SU-DHL-6 (cell line): ENCODE measurements at regions not wholly inside any gene's neighbourhood (a gene's known extent, or its start where the extent isn't known, plus 50 kb on each side); places are given as distances from the start of the nearest gene placed in this dataset.

ENCODE experiments used
- H2AFZ ChIP-seq: fragments of 200-600 bp; sonication (generic); 2 replicates; pipeline ENCODE4 v1.6.1; 2014; ENCODE audit warnings: low read depth, mild to moderate bottlenecking, moderate library complexity, mixed read lengths, antibody characterized with exemption, low read length; ENCODE audit not compliant: severe bottlenecking
- H3F3A ChIP-seq: fragments of 200-600 bp; shearing (Covaris generic); 2 replicates; pipeline ENCODE4 v1.6.0; 2016; ENCODE audit warnings: antibody characterized with exemption, mild to moderate bottlenecking; ENCODE audit not compliant: insufficient read depth
- H3K27ac ChIP-seq: fragments of 200-600 bp; sonication (generic); 2 replicates; pipeline ENCODE4 v1.5.1; 2016; ENCODE audit warnings: low read depth, mild to moderate bottlenecking, low read length, moderate library complexity, mixed read lengths
- H3K27me3 ChIP-seq: fragments of 200-600 bp; sonication (generic), shearing (Covaris generic); 2 replicates; pipeline ENCODE4 v1.6.0; 2014; ENCODE audit warnings: mild to moderate bottlenecking, low read length
- H3K36me3 ChIP-seq: fragments of 200-600 bp; sonication (generic); 2 replicates; pipeline ENCODE4 v1.6.1; 2014; ENCODE audit warnings: mild to moderate bottlenecking, low read length, mixed read lengths
- H3K4me2 ChIP-seq: fragments of 300-600, 200-600 bp; shearing (Covaris generic), sonication (generic); 2 replicates; pipeline ENCODE4 v1.6.0; 2014; ENCODE audit warnings: low read length, low read depth, mild to moderate bottlenecking; ENCODE audit not compliant: poor library complexity, severe bottlenecking
- H3K4me3 ChIP-seq: fragments of 200-600 bp; sonication (generic); 2 replicates; pipeline ENCODE4 v1.5.1; 2014; ENCODE audit warnings: antibody characterized with exemption, low read length, mild to moderate bottlenecking, mixed read lengths; ENCODE audit not compliant: insufficient read depth, poor library complexity, severe bottlenecking
- H3K79me2 ChIP-seq: fragments of 200-600 bp; sonication (generic); 2 replicates; pipeline ENCODE4 v1.6.1; 2014; ENCODE audit warnings: mild to moderate bottlenecking, low read length, moderate library complexity; ENCODE audit not compliant: insufficient read depth
- H3K9ac ChIP-seq: fragments of 200-600 bp; sonication (generic); 2 replicates; pipeline ENCODE4 v1.7.0; 2014; ENCODE audit warnings: mild to moderate bottlenecking, low read length
- H3K9me2 ChIP-seq: fragments of 200-600 bp; sonication (generic); replicated peaks from 2 replicates; pipeline ENCODE4 v1.6.1; 2014; ENCODE audit warnings: low read length; ENCODE audit not compliant: insufficient read depth
- H3K9me3 ChIP-seq: fragments of 200-600 bp; sonication (generic); 2 replicates; pipeline ENCODE4 v1.6.1; 2014; ENCODE audit warnings: low read length, mixed read lengths; ENCODE audit not compliant: insufficient read depth
- H4K20me1 ChIP-seq: fragments of 200-600 bp; sonication (generic); 2 replicates; pipeline ENCODE4 v1.6.1; 2014; ENCODE audit warnings: low read depth, mild to moderate bottlenecking, antibody characterized with exemption, low read length, moderate library complexity, mixed read lengths
- EZH2phosphoT487 ChIP-seq: fragments of 200-600 bp; sonication (generic), shearing (Covaris generic); conservative IDR thresholded peaks from 2 replicates; pipeline ENCODE4 v1.6.1; 2018; ENCODE audit warnings: mild to moderate bottlenecking, antibody characterized with exemption, low read length, moderate library complexity, mixed read lengths
- TF ChIP-seq, protein P1 (sequence below): fragments of 200-600 bp; sonication (generic); IDR thresholded peaks from one replicate; pipeline ENCODE4 v1.5.1; 2017; ENCODE audit warnings: antibody characterized with exemption, mild to moderate bottlenecking, low read length, moderate library complexity; ENCODE audit not compliant: insufficient read depth, poor library complexity, severe bottlenecking

DNA sequence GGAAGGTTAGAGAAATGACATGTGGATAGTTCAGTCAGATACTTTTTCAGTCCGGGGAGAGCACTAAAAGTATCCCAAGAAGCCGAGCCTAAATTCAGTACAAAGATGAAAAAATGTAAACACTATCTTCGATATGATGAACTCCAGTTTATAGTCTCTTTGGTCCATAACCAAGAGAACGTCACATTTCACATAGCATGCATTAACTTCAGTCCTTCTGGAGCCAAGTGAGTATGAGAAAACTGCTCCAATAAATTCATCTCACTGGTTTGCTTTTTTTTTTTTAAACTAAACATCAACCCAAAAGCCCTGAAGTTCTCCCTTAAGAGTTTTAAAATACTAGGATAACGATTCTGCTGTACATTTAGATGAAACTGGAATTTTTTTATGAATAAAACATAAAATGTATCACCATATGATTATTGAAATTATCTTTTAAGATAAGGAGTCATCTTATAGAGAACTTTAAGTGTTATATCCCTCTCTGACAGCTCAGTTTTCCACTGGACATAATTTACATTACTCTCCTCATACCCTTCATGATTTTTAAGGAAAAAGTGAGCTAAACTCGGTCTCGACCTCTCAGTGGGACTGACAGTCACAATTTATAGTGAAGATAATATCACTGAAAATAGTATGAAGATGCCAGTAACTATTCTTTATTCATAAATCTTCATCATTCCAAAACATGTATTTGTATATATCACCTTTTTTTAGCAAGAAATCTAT is 841.5 kb upstream of the FLRT2 start:
- H3K27me3 ChIP-seq = no peaks in the 10 kb centered on the region
- H4K20me1 ChIP-seq = no peaks in the 10 kb centered on the region
- H3K9me3 ChIP-seq = no peaks in the 10 kb centered on the region
- no peak overlapping the region for H2AFZ ChIP-seq
- H3K9me2 ChIP-seq = no peaks in the 10 kb centered on the region
- no peak overlapping the region for H3K4me3 ChIP-seq
- H3K27ac ChIP-seq = no peak overlapping the region
- H3K79me2 ChIP-seq = no peaks in the 10 kb centered on the region
- H3K4me2 ChIP-seq = no peak overlapping the region
- TF ChIP-seq, protein P1, sequence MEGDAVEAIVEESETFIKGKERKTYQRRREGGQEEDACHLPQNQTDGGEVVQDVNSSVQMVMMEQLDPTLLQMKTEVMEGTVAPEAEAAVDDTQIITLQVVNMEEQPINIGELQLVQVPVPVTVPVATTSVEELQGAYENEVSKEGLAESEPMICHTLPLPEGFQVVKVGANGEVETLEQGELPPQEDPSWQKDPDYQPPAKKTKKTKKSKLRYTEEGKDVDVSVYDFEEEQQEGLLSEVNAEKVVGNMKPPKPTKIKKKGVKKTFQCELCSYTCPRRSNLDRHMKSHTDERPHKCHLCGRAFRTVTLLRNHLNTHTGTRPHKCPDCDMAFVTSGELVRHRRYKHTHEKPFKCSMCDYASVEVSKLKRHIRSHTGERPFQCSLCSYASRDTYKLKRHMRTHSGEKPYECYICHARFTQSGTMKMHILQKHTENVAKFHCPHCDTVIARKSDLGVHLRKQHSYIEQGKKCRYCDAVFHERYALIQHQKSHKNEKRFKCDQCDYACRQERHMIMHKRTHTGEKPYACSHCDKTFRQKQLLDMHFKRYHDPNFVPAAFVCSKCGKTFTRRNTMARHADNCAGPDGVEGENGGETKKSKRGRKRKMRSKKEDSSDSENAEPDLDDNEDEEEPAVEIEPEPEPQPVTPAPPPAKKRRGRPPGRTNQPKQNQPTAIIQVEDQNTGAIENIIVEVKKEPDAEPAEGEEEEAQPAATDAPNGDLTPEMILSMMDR = no peak
- TF ChIP-seq EZH2phosphoT487 = no peak
- no peaks in the 10 kb centered on the region for H3K36me3 ChIP-seq
- H3K9ac ChIP-seq = no peak overlapping the region
- no peaks in the 10 kb centered on the region for H3F3A ChIP-seq

DNA sequence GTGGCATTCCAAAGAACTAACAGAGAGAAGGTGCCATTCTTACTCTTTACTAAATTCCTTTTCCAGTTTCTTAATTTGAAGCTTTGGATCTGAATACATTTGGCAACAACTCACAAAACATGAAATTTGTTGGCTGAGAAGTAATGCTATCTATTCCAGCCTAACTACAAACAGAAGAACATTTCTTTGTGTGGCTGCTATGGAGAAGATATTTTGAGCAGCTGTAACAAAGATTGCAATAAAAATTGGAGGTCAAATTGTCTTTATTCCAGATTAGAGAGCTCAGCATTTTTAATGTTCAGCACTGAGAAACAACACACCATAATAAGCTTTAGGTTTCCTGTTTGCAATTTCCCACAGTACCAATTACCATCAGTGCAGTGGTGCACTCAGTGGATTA is 835.8 kb upstream of the FLRT2 start:
- TF ChIP-seq EZH2phosphoT487 = no peak
- TF ChIP-seq, protein P1 = no peak
- Histone ChIP-seq H3K4me3 (no peak overlapping the region), H3K36me3 (no peaks in the 10 kb centered on the region), H3K9me3 (no peaks in the 10 kb centered on the region), H3K4me2 (no peak overlapping the region), H3K9me2 (0 out of 2 replicates have a peak, but pooled peaks cover 3% of the 10 kb centered on the region), H3F3A (no peaks in the 10 kb centered on the region), H4K20me1 (no peaks in the 10 kb centered on the region), H3K27me3 (no peaks in the 10 kb centered on the region), H3K27ac (no peak overlapping the region), H2AFZ (no peak overlapping the region), H3K9ac (no peak overlapping the region), H3K79me2 (no peaks in the 10 kb centered on the region)

DNA sequence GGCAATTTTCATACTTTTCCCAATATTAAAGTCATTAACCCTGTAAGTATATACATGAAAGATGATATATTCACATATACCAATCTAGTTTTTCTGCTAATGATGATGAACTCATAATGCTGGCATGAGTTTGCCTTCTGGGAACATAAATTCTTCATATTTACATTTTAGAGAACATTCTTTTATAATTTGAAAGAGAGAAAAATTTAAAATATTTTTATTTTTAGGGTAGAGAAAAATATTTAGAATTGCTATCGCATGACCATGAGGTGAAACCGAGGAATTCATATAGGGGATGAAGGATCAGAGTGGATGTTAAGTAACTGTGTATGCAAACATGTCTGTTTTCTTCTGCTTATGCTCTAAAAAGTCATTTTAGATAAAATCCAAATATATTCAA is 825.3 kb upstream of the FLRT2 start:
- Histone ChIP-seq H3K27me3 (no peaks in the 10 kb centered on the region), H3K27ac (no peak overlapping the region)

More for the DNA sequence above, 825.3 kb upstream of the FLRT2 start:
- Histone ChIP-seq H3K79me2 (no peaks in the 10 kb centered on the region), H4K20me1 (no peaks in the 10 kb centered on the region), H3K36me3 (no peaks in the 10 kb centered on the region), H3K9me3 (no peaks in the 10 kb centered on the region), H3K4me2 (no peak overlapping the region), H3K9ac (no peak overlapping the region), H2AFZ (no peak overlapping the region), H3F3A (no peaks in the 10 kb centered on the region), H3K4me3 (no peak overlapping the region), H3K9me2 (no peaks in the 10 kb centered on the region)
- TF ChIP-seq EZH2phosphoT487 = no peak
- TF ChIP-seq, protein P1 = no peak
